Testis (tissue), 2 donors: ENCODE measurements at regions not wholly inside any gene's neighbourhood (a gene's known extent, or its start where the extent isn't known, plus 50 kb on each side); places are given as distances from the start of the nearest gene placed in this dataset.

ENCODE experiments used
- POLR2A ChIP-seq: fragments of 450-650 bp; IDR thresholded peaks from one replicate; pipeline ENCODE4 v1.6.1; 2017; ENCODE audit warnings: antibody characterized with exemption, mild to moderate bottlenecking, moderate library complexity
- TF ChIP-seq, protein P1 (sequence below), 3 experiments: fragments of 450-650 bp in 2 of 3; fragments of 200-600 bp in 1 of 3; sonication (generic) in 1 of 3; IDR thresholded peaks; one replicate each; pipeline ENCODE4 v1.5.1; 2016 to 2019; ENCODE audit warnings: antibody characterized with exemption in 3 of 3, mild to moderate bottlenecking in 2 of 3, moderate library complexity in 1 of 3

DNA sequence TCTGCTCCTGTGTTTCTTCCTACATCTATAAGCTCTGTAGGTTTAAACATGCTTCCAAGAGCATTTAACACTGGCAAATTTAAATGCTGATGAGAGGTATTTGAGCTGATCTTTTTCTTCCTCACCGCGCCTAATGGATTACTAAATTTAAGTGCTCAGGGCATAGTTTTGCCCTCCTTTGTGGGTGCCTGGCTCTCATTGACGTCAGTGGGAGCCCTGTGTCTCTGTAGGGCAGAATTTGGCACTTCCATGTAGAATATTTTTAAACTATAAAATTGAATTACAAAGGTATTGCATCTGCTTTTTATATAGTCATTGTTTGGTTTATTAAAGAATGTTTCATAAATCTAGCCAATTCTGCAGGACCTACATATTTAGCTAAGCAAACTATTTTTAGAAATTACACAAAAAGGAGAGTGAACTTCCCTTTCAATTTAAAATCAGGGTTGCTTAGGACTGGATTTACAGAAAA, 444.8 kb downstream of the AEBP2 start:
- TF ChIP-seq POLR2A, result no peak
- TF ChIP-seq, protein P1, sequence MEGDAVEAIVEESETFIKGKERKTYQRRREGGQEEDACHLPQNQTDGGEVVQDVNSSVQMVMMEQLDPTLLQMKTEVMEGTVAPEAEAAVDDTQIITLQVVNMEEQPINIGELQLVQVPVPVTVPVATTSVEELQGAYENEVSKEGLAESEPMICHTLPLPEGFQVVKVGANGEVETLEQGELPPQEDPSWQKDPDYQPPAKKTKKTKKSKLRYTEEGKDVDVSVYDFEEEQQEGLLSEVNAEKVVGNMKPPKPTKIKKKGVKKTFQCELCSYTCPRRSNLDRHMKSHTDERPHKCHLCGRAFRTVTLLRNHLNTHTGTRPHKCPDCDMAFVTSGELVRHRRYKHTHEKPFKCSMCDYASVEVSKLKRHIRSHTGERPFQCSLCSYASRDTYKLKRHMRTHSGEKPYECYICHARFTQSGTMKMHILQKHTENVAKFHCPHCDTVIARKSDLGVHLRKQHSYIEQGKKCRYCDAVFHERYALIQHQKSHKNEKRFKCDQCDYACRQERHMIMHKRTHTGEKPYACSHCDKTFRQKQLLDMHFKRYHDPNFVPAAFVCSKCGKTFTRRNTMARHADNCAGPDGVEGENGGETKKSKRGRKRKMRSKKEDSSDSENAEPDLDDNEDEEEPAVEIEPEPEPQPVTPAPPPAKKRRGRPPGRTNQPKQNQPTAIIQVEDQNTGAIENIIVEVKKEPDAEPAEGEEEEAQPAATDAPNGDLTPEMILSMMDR (IDR thresholded peaks at IDR 0.05), result no peak
